ENCODE measurements at regions not wholly inside any gene's neighbourhood (a gene's known extent, or its start where the extent isn't known, plus 50 kb on each side); places are given as distances from the start of the nearest gene placed in this dataset.
"Not testable (repeated sequence)": the region's sequence is repeated elsewhere in the genome, so short reads cannot be mapped to it uniquely, and the experiment has no call there.

DNA sequence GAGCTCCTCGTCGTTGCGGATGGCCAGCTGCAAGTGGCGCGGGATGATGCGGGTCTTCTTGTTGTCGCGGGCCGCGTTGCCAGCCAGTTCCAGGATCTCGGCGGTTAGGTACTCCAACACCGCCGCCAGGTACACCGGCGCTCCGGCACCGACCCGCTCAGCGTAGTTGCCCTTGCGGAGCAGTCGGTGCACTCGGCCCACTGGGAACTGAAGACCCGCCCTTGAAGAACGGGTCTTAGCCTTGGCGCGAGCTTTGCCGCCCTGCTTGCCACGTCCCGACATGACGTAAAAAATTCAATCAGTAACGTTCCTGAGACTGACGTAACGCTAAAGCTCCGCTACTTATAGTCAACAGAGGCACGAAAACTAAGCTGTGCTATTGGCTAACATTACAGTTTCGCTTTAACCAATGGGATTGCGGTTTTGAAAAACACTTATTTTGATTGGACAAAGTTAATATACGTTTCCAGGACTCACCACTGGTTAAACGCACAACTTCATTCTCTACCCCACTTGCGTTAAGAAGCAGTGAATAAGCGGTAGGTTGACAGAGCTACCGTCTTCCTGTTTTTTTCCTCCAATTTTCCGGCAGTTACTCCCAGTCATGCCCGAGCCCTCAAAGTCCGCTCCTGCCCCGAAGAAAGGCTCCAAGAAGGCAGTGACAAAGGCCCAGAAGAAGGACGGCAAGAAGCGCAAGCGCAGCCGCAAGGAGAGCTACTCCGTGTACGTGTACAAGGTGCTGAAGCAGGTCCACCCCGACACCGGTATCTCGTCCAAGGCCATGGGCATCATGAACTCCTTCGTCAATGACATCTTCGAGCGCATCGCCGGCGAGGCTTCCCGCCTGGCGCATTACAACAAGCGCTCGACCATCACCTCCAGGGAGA lies 73.9 kb downstream of the OR2B2 start:
- TF ChIP-seq, protein P1, sequence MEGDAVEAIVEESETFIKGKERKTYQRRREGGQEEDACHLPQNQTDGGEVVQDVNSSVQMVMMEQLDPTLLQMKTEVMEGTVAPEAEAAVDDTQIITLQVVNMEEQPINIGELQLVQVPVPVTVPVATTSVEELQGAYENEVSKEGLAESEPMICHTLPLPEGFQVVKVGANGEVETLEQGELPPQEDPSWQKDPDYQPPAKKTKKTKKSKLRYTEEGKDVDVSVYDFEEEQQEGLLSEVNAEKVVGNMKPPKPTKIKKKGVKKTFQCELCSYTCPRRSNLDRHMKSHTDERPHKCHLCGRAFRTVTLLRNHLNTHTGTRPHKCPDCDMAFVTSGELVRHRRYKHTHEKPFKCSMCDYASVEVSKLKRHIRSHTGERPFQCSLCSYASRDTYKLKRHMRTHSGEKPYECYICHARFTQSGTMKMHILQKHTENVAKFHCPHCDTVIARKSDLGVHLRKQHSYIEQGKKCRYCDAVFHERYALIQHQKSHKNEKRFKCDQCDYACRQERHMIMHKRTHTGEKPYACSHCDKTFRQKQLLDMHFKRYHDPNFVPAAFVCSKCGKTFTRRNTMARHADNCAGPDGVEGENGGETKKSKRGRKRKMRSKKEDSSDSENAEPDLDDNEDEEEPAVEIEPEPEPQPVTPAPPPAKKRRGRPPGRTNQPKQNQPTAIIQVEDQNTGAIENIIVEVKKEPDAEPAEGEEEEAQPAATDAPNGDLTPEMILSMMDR (IDR thresholded peaks at IDR 0.05; ENCODE audit: control insufficient read depth, extremely low read depth, insufficient read depth) = no peak

DNA sequence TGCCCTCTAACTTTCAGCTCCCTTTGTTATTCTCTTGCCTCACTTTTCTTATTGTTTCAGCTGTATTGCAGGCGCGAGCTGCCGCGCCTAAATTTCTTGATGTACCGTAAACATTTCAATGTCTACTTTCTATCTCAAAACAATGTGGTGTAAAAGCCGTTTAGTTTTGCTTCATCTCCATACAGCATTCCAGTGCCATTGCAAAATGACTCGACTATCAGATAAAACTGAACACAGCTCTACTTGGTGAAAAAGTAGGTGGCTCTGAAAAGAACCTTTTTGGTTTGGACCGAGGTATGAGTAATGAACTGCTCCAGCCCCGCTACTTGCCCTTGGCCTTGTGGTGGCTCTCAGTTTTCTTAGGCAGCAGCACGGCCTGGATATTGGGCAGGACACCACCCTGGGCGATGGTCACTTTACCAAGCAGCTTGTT lies 74.6 kb downstream of the OR2B2 start:
- H3K4me3 ChIP-seq (ENCODE audit: low read depth, low read length) = peak overlapping the region; percentile 80
- TF ChIP-seq, protein P1 (IDR thresholded peaks at IDR 0.05; ENCODE audit: control insufficient read depth, extremely low read depth, insufficient read depth) = no peak
- DNase-seq (ENCODE audit: low read depth) = no peak

More for the DNA sequence above, 73.9 kb downstream of the OR2B2 start:
- peak overlapping the region; percentile 80 for H3K4me3 ChIP-seq (ENCODE audit: low read depth, low read length)
- DNase-seq (ENCODE audit: low read depth) = peak; percentile 100

DNA sequence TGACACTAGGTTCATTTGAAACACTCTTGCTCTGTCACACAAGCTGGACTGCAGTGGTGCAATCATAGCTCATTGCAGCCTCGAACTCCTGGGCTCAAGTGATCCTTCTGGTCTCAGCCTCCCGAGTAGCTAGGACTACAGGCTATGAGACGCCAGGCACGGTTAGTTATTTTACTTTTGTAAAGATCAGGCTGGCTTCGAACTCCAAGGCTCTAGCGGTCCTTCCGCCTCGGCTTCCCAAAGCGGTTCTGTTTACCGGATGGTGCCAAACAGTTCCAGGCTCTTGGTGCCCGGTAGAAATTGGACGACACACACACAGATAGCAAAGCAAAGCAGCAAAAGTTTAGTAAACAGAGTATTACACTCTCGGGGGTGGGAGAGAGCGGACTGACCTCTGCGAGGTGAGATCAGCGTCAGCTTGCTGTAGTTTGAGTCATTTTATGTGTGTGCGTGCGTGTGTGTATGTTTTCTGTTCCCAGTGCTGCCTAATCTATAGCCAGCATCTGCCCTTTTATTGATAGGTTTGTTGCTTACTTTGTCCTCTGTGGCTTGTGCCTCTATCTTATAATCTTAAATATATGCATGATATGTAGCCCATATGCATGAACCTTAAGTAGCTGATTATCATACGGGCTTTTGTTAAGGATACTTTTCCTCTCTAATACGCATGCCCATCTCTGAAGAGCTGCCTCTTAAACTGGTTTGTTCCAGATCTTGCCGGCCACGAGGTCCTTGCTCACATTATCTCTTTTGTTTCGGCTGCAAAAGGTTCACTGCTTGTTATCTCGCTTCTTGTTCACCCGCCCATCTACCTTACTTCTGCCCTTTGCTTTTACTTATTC lies 75.2 kb downstream of the OR2B2 start:
- peak; percentile 89 for DNase-seq (ENCODE audit: low read depth)
- TF ChIP-seq, protein P1 (IDR thresholded peaks at IDR 0.05; ENCODE audit: control insufficient read depth, extremely low read depth, insufficient read depth) = no peak
- peak overlapping the region; percentile 80 for H3K4me3 ChIP-seq (ENCODE audit: low read depth, low read length)

DNA sequence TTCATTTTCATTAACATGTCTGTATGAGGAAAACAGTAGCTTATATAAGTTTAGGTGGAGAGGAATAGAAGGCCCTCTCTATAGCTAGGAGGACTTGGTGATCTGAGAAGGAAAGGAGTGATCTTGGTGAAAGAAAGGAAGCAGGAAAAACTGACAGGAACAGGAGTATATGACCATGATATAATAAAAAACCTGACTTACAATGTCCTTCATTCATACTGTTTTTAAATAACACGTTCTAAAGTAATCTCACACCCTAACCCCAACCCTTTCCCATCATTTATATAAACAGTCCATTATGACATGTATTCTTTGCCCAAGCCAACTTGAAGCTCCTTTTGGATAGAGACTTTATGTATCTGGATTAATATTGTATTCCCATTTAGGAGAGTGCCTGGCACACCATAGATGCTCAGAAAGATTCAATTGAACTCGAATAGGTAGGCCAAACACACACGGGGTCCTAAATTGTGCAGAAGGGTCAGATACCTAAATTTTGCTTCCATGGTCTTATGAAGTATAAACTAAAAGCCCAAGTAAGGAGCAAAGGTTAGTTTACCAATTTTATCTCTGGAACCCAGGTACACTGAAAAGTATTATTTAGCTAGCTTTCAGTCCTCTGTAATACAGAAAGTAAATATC lies 75.9 kb downstream of the OR2B2 start:
- H3K4me3 ChIP-seq (ENCODE audit: low read depth, low read length) = peak overlapping the region; percentile 80
- DNase-seq (ENCODE audit: low read depth) = no peak
- TF ChIP-seq, protein P1 (IDR thresholded peaks at IDR 0.05; ENCODE audit: control insufficient read depth, extremely low read depth, insufficient read depth) = no peak

DNA sequence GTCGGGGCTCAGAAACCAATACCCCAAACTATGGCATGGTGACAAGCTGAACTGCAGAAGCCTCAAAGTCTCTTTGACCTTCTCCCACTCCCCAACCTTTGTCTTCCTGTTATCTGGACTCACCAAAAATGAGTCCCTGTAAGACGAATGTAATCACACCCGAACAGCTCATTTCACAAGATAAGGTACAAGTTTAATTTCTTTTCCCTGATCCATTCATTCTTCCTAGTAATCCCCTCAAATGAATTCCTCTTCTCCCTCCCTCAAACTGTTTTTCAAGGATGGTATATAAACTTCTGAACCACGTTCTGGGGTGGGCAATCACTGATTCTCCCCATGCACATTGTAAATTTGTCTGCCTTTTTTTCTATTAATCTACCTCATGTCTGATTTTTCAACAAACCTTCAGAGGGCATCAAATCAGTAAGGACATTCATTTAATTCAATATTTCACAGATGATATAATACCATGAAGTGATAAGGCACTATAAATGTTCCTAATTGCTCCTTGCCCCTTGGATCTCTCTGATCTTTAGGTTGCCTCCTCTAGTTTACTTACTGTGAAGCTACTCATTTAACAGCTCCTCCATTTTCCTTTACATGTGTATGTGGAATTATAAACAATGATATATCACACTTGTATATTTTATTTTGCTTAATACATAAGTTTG lies 77.2 kb downstream of the OR2B2 start:
- DNase-seq (ENCODE audit: low read depth) = no peak
- H3K4me3 ChIP-seq (ENCODE audit: low read depth, low read length) = no peak overlapping the region
- TF ChIP-seq, protein P1 (IDR thresholded peaks at IDR 0.05; ENCODE audit: control insufficient read depth, extremely low read depth, insufficient read depth) = no peak

DNA sequence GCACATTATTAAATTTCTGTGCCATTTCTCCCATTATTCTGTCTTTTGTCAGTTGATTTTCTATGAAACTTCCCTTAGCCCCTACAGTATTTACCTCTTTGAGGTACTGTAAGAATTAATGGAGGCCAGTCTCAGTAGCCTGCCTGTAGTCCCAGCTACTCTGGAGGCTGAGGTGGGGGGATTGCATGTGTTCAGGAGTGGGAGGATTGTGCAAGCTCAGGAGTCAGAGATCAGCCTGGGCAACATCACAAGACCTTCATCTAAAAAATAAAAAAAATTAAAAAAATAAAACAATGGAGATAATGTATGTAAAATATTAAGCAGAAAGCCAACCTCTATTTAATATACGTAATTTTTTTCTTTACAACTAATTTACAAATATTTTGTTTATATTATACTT lies 77.8 kb downstream of the OR2B2 start:
- no peak for DNase-seq (ENCODE audit: low read depth)
- H3K4me3 ChIP-seq (ENCODE audit: low read depth, low read length) = no peak overlapping the region

DNA sequence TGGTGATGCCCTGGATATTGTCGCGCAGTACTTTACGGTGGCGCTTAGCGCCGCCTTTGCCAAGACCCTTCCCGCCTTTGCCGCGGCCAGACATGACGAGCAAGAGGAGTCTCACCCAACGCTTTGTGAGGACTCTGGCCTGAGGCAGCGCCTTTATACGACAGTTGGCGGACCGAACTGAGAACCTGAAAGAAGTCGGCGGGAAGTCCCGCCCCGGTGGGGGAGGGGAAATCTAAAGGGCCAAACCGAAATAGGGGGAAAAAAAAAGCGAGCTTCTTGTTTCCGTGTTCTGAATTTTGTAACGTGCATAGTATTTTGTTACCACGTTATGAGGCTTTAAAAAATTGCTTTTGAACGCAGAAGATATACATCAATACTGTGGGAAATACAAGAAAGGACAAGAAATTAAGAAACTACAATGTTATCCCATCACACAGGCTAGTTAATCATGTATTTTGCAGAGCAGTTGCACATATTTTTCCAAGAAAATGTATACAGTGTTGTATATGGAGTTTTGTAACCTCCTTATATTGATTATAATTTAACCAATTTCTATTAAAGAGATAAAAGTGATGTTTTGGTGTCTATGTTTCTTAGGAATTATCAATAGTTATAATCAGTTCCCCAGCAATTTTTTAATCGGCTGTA lies 80.6 kb downstream of the OR2B2 start:
- not testable (repeated sequence) for DNase-seq (ENCODE audit: low read depth); H3K4me3 ChIP-seq (ENCODE audit: low read depth, low read length)

More for the DNA sequence above, 77.8 kb downstream of the OR2B2 start:
- TF ChIP-seq, protein P1 (IDR thresholded peaks at IDR 0.05; ENCODE audit: control insufficient read depth, extremely low read depth, insufficient read depth) = no peak

DNA sequence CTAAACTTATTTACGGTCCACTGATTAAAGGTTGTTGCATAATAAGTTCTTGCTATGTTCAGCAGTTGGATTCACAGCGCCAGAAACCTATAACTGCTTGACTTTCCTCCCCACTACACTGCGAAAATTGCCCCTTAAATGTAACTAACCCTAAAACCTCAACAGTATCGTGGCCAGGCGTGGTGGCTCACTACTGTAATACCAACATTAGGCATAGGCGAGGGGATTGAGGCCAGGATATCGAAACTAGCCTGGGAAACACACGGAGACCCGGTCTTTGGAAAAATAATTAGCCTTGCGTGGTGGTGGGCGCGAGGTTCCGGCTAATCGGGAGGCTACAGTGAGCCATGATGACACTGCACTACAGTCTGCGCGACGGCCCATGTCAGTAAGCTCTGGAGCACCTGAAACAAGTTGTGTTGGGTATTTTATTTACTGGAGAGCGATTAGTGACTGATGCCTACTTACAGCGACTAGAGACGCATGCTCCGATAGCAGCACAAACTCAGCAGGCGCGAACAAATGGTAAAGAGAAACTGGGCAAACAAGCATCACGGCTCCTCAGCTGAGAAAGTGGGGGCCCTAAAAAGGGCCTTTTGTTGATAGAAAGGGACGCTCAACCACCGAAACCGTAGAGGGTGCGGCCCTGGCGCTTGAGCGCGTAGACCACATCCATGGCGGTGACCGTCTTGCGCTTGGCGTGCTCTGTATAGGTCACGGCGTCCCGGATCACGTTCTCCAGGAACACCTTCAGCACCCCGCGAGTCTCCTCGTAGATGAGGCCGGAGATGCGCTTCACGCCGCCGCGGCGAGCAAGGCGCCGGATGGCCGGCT lies 81.4 kb downstream of the OR2B2 start:
- H3K4me3 ChIP-seq (ENCODE audit: low read depth, low read length); DNase-seq (ENCODE audit: low read depth): not testable (repeated sequence)
